Lower leg skin (tissue), 3 donors: ENCODE measurements at regions not wholly inside any gene's neighbourhood (a gene's known extent, or its start where the extent isn't known, plus 50 kb on each side); places are given as distances from the start of the nearest gene placed in this dataset.

ENCODE experiments used
- POLR2A ChIP-seq, 2 donors: fragments of 450-650 bp; IDR thresholded peaks; one replicate each; pipeline ENCODE4 v1.6.1; 2016 to 2017; ENCODE audit warnings: antibody characterized with exemption in 2 of 2, mild to moderate bottlenecking in 1 of 2, moderate library complexity in 1 of 2
- TF ChIP-seq, protein P1 (sequence below), 3 donors: fragments of 450-650 bp; IDR thresholded peaks; one replicate each; pipeline ENCODE4 v1.5.1; 2016; ENCODE audit warnings: antibody characterized with exemption in 3 of 3, mild to moderate bottlenecking in 3 of 3, moderate library complexity in 2 of 3

DNA sequence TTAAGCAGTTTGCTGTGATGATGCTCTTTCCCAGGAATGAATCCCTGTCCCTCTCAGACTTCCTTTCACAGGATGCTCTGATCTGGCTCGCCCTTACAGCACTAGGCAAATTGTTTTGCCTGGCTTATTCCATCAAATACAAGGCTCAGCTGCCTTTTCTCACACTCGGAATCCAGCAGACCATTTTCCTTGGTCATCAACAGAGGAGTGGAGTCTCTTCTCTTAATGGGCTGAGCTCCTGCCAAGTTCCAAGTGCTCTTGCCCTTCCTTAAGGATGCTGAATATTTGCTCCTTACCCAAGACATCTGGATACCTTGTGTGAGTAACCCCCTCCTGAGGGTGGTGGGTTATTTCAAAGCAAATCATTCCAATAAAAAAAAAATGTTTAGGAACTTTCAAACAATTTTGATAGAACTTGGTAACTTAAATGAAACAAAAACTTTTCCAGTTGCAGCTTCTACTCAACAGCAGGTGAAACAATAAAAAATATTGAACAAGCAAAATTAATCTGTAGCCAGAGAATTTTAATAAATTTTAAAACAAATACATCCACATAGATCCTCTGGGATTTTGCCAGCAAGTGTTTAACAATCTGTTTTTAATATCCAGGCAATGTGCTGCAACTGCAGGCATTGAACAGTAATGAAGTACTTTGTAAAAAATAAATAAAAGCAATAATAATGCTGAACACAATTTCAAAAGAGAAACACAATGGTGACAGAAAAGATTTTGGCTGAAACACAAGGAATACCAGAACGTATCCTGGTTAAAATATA, 264.0 kb upstream of the FAR2 start:
- TF ChIP-seq, protein P1, sequence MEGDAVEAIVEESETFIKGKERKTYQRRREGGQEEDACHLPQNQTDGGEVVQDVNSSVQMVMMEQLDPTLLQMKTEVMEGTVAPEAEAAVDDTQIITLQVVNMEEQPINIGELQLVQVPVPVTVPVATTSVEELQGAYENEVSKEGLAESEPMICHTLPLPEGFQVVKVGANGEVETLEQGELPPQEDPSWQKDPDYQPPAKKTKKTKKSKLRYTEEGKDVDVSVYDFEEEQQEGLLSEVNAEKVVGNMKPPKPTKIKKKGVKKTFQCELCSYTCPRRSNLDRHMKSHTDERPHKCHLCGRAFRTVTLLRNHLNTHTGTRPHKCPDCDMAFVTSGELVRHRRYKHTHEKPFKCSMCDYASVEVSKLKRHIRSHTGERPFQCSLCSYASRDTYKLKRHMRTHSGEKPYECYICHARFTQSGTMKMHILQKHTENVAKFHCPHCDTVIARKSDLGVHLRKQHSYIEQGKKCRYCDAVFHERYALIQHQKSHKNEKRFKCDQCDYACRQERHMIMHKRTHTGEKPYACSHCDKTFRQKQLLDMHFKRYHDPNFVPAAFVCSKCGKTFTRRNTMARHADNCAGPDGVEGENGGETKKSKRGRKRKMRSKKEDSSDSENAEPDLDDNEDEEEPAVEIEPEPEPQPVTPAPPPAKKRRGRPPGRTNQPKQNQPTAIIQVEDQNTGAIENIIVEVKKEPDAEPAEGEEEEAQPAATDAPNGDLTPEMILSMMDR (IDR thresholded peaks at IDR 0.05): no peak
- TF ChIP-seq POLR2A (IDR thresholded peaks at IDR 0.05): no peak
